Astrocyte (in vitro differentiated cells and primary cell): ENCODE measurements at regions not wholly inside any gene's neighbourhood (a gene's known extent, or its start where the extent isn't known, plus 50 kb on each side); places are given as distances from the start of the nearest gene placed in this dataset.

Source experiments
- DNase-seq: peaks from one replicate; pipeline ENCODE4 v3.0.0-alpha.2; 2010; ENCODE audit warnings: low read depth
- FAIRE-seq: peaks from 2 replicates; lab custom pipeline; 2011; peaks lifted over from hg19 to GRCh38; lab: Jason Lieb, UNC
- H2AFZ ChIP-seq: 2 replicates; pipeline ENCODE4 v1.6.0; 2012; ENCODE audit warnings: low read depth, low read length, inconsistent platforms
- H3K27ac ChIP-seq: 2 replicates; pipeline ENCODE4 v1.5.1; 2011; ENCODE audit warnings: low read depth, low read length, inconsistent platforms
- H3K27me3 ChIP-seq: 2 replicates; pipeline ENCODE4 v1.6.0; 2011; ENCODE audit warnings: low read length, inconsistent platforms; ENCODE audit not compliant: insufficient read depth
- H3K36me3 ChIP-seq: 2 replicates; pipeline ENCODE4 v1.5.1; 2011; ENCODE audit warnings: low read length, inconsistent platforms; ENCODE audit not compliant: insufficient read depth
- H3K4me1 ChIP-seq: 2 replicates; pipeline ENCODE4 v1.5.1; 2011; ENCODE audit warnings: low read length, inconsistent platforms; ENCODE audit not compliant: insufficient read depth
- H3K4me2 ChIP-seq: 2 replicates; pipeline ENCODE4 v1.6.0; 2012; ENCODE audit warnings: low read length, inconsistent platforms
- H3K4me3 ChIP-seq: 2 replicates; pipeline ENCODE4 v1.5.1; 2011; ENCODE audit warnings: low read depth, mild to moderate bottlenecking, low read length, inconsistent platforms; ENCODE audit not compliant: insufficient read depth
- H3K79me2 ChIP-seq: 2 replicates; pipeline ENCODE4 v1.6.0; 2012; ENCODE audit warnings: mild to moderate bottlenecking, low read length, inconsistent platforms; ENCODE audit not compliant: insufficient read depth
- H3K9ac ChIP-seq: 2 replicates; pipeline ENCODE4 v1.6.0; 2012; ENCODE audit warnings: mild to moderate bottlenecking, low read length, inconsistent platforms
- H3K9me3 ChIP-seq: 2 replicates; pipeline ENCODE4 v1.5.1; 2012; ENCODE audit warnings: low read depth, mild to moderate bottlenecking, low read length, inconsistent platforms; ENCODE audit not compliant: insufficient read depth
- H4K20me1 ChIP-seq: 2 replicates; pipeline ENCODE4 v1.6.0; 2012; ENCODE audit warnings: low read length, inconsistent platforms; ENCODE audit not compliant: insufficient read depth
- H3K27ac Mint-ChIP-seq: one replicate; pipeline ENCODE4 v1.8.0; 2021; ENCODE audit warnings: mild to moderate bottlenecking, mixed read lengths; ENCODE audit not compliant: unreplicated experiment
- H3K27me3 Mint-ChIP-seq: one replicate; pipeline ENCODE4 v1.8.0; 2021; ENCODE audit warnings: low read depth, mixed read lengths; ENCODE audit not compliant: unreplicated experiment
- H3K36me3 Mint-ChIP-seq: one replicate; pipeline ENCODE4 v1.8.0; 2021; ENCODE audit warnings: low read depth, mixed read lengths; ENCODE audit not compliant: unreplicated experiment
- H3K4me1 Mint-ChIP-seq: one replicate; pipeline ENCODE4 v1.8.0; 2021; ENCODE audit warnings: low read depth, mixed read lengths; ENCODE audit not compliant: unreplicated experiment
- H3K4me3 Mint-ChIP-seq: one replicate; pipeline ENCODE4 v1.8.0; 2021; ENCODE audit warnings: mild to moderate bottlenecking, moderate library complexity, mixed read lengths; ENCODE audit not compliant: unreplicated experiment
- H3K9me3 Mint-ChIP-seq: one replicate; pipeline ENCODE4 v1.8.0; 2021; ENCODE audit warnings: mild to moderate bottlenecking, mixed read lengths; ENCODE audit not compliant: unreplicated experiment
- CTCF ChIP-seq: IDR thresholded peaks from 2 replicates; pipeline ENCODE4 v1.5.1; 2011; ENCODE audit warnings: low read depth, mild to moderate bottlenecking, inconsistent platforms, low read length, moderate library complexity; ENCODE audit not compliant: insufficient read depth
- EZH2 ChIP-seq: IDR thresholded peaks from 2 replicates; pipeline ENCODE4 v1.6.1; 2012; ENCODE audit warnings: mild to moderate bottlenecking, low read length, inconsistent platforms; ENCODE audit not compliant: insufficient read depth

DNA sequence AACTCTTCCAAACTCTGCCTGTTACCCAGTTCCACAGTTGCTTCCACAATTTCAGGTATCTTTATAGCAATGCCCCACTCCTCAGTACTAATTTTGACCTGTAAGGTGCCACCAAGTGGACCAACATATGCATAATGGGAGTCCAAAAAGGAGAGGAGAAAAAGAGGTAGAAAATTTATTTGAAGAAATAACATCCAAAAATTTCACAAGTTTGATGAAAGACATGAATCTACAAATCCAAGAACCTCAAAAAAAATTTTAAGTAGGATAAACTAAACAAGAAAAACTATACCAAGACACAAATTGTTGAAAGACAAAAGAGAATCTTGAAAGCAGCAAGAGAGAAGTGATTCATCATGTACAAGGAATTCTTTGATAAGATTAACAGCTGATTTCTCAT, 79.8 kb downstream of the BARX1 start:
- Histone ChIP-seq H3K79me2 (no peaks in the 10 kb centered on the region), H3K27me3 (no peaks in the 10 kb centered on the region), H3K4me2 (no peak overlapping the region), H3K36me3 (no peaks in the 10 kb centered on the region), H3K9ac (no peak overlapping the region), H3K27ac (no peak overlapping the region), H3K4me1 (no peaks in the 10 kb centered on the region), H3K4me3 (no peak overlapping the region), H3K9me3 (no peaks in the 10 kb centered on the region), H4K20me1 (no peaks in the 10 kb centered on the region), H2AFZ (no peak overlapping the region)
- Mint-ChIP-seq H3K4me1 (no peaks in the 10 kb centered on the region), H3K4me3 (no peak overlapping the region), H3K36me3 (peaks cover 4% of the 10 kb centered on the region), H3K27me3 (peaks cover 13% of the 10 kb centered on the region), H3K27ac (no peak overlapping the region), H3K9me3 (peaks cover 17% of the 10 kb centered on the region)
- TF ChIP-seq EZH2: no peak
- TF ChIP-seq CTCF: no peak
- DNase-seq (no peak), FAIRE-seq (no peak)

DNA sequence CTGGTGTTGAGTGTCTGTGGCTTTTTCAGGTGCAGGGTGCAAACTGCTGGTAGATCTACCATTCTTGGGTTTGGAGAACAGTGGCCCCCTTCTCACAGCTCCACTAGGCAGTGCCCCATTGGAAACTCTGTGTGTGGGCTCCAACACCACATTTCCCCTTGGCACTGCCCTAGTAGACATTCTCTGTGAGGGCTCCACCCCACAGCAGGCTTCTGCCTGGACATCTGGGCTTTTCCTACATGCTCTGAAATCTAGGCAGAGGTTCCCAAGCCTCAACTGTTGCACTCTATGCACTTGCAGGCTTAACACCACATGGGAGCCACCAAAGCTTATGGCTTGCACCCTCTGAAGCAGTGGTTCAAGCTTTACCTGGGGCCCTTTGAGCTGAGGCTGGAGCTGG, 80.9 kb downstream of the BARX1 start:
- no peaks in the 10 kb centered on the region for H3K9me3 ChIP-seq
- DNase-seq (no peak), FAIRE-seq (no peak)
- Mint-ChIP-seq H3K36me3 (peaks cover 4% of the 10 kb centered on the region), H3K27ac (no peak overlapping the region), H3K4me1 (no peaks in the 10 kb centered on the region), H3K9me3 (peaks cover 19% of the 10 kb centered on the region), H3K4me3 (no peak overlapping the region), H3K27me3 (peaks cover 14% of the 10 kb centered on the region)
- no peak for TF ChIP-seq CTCF
- no peak for TF ChIP-seq EZH2
- H3K4me1 ChIP-seq: no peaks in the 10 kb centered on the region
- no peaks in the 10 kb centered on the region for H4K20me1 ChIP-seq
- H3K27me3 ChIP-seq: no peaks in the 10 kb centered on the region
- no peak overlapping the region for H3K4me3 ChIP-seq
- no peaks in the 10 kb centered on the region for H3K79me2 ChIP-seq
- no peak overlapping the region for H3K27ac ChIP-seq
- no peak overlapping the region for H2AFZ ChIP-seq
- no peak overlapping the region for H3K9ac ChIP-seq
- no peaks in the 10 kb centered on the region for H3K36me3 ChIP-seq
- no peak overlapping the region for H3K4me2 ChIP-seq

DNA sequence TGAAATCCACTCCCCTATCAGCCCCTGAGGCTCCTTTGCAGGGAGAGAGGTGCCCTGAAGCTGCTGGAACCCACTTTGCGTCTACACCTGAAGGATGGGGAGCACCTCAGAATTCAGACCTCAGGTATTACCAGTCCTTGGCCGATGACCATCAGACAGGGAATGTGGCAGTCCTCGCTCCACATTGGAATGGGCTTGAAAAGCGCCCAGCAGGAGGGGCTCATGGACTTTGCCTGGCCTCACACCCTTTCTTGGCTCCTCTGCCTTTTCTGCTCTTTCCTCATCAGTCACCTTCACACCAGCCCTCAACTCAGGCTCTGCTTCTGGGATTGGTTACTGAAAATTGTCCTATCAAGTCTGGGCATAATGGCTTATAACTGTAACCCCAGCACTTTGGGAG, 83.9 kb downstream of the BARX1 start:
- Histone ChIP-seq H3K4me1 (no peaks in the 10 kb centered on the region), H3K27me3 (no peaks in the 10 kb centered on the region), H3K9ac (no peak overlapping the region), H3K4me3 (no peak overlapping the region), H3K4me2 (no peak overlapping the region), H4K20me1 (no peaks in the 10 kb centered on the region), H2AFZ (no peak overlapping the region), H3K36me3 (no peaks in the 10 kb centered on the region), H3K79me2 (no peaks in the 10 kb centered on the region), H3K27ac (no peak overlapping the region), H3K9me3 (no peaks in the 10 kb centered on the region)
- H3K9me3 Mint-ChIP-seq: peaks cover 19% of the 10 kb centered on the region
- TF ChIP-seq EZH2: no peak
- TF ChIP-seq CTCF: no peak
- peaks cover 4% of the 10 kb centered on the region for H3K36me3 Mint-ChIP-seq
- no peak overlapping the region for H3K4me3 Mint-ChIP-seq
- H3K4me1 Mint-ChIP-seq: no peaks in the 10 kb centered on the region
- no peak for DNase-seq
- H3K27ac Mint-ChIP-seq: no peak overlapping the region
- no peak for FAIRE-seq
- H3K27me3 Mint-ChIP-seq: peaks cover 21% of the 10 kb centered on the region
